ENCODE measurements at regions not wholly inside any gene's neighbourhood (a gene's known extent, or its start where the extent isn't known, plus 50 kb on each side); places are given as distances from the start of the nearest gene placed in this dataset.

DNA sequence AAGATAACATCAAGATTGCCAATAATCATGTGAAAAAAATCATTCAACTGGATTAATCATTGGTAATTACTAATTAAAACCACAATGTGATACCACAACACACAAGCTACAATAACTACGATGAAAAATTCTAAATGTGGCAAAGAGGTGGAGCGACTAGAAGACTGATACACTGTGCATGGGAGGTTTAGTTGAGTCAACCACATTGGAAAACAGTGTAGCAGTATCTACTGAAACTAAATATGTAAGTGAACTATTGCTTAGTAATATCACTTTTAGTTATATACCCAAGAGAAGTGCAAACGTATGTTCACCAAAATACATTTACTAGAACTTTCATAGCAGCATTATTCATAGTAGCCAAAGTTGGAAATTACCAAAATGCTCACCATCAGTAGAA, 359.9 kb downstream of the ETS1 start:
- TF ChIP-seq POLR2A (IDR thresholded peaks at IDR 0.05; ENCODE audit: low read depth, low read length) (no peak), POLR2AphosphoS5 (IDR thresholded peaks at IDR 0.05; ENCODE audit: low read depth, low read length) (no peak), POU2F2 (IDR thresholded peaks at IDR 0.05; ENCODE audit: low read depth, low read length) (no peak), TAF1 (IDR thresholded peaks at IDR 0.05; ENCODE audit: low read depth, low read length) (no peak), PAX5 (IDR thresholded peaks at IDR 0.05; ENCODE audit: insufficient read depth, low read length, severe bottlenecking) (no peak), SPI1 (IDR thresholded peaks at IDR 0.05; ENCODE audit: low read depth, low read length) (no peak)

Data from GM12891 (cell line).